ENCODE measurements at regions not wholly inside any gene's neighbourhood (a gene's known extent, or its start where the extent isn't known, plus 50 kb on each side); places are given as distances from the start of the nearest gene placed in this dataset.

- no peaks in the 10 kb centered on the region for H3K9me3 ChIP-seq (ENCODE audit: control insufficient read depth in 4 of 4, low read length in 3 of 4)
- no peaks in the 10 kb centered on the region for H3K27me3 ChIP-seq (ENCODE audit: control insufficient read depth in 4 of 4, insufficient read depth in 4 of 4, low read length in 3 of 4)
- no peak for TF ChIP-seq REST (IDR thresholded peaks at IDR 0.05)
- no peak for TF ChIP-seq TAF1 (conservative IDR thresholded peaks at IDR 0.05)
- TF ChIP-seq NR2F2 (IDR thresholded peaks at IDR 0.05) = no peak
- no peak for TF ChIP-seq RXRA (IDR thresholded peaks at IDR 0.05)
- TF ChIP-seq EGR1 (IDR thresholded peaks at IDR 0.05; ENCODE audit: low read depth in 2 of 2) = no peak
- TF ChIP-seq HNF4G (IDR thresholded peaks at IDR 0.05) = no peak
- no peak for TF ChIP-seq RAD21 (IDR thresholded peaks at IDR 0.05)
- TF ChIP-seq GABPA (IDR thresholded peaks at IDR 0.05 in 1 of 2, conservative IDR thresholded peaks at IDR 0.05 in 1 of 2) = no peak
- TF ChIP-seq JUND (IDR thresholded peaks at IDR 0.05) = no peak
- TF ChIP-seq YY1 (IDR thresholded peaks at IDR 0.05) = no peak
- no peak for TF ChIP-seq CTCF (IDR thresholded peaks at IDR 0.05; ENCODE audit: low read depth, low read length, missing input control)
- no peak for TF ChIP-seq FOXA1 (IDR thresholded peaks at IDR 0.05)
- no peak for TF ChIP-seq MAX (IDR thresholded peaks at IDR 0.05)
- 86% methylated on average over 20 of the region's 20 CpGs for WGBS
- no peak overlapping the region for H3K9ac ChIP-seq (ENCODE audit: low read depth in 1 of 2, low read length in 2 of 2)
- H3K4me1 ChIP-seq (ENCODE audit: control insufficient read depth in 4 of 4, insufficient read depth in 4 of 4, low read length in 3 of 4) = no peaks in the 10 kb centered on the region
- DNase-seq (ENCODE audit: low spot score) = no peak
- H3K4me3 ChIP-seq (ENCODE audit: low read depth in 1 of 3, low read length in 3 of 3) = no peak overlapping the region
- H3K36me3 ChIP-seq (ENCODE audit: control insufficient read depth in 4 of 4, insufficient read depth in 3 of 4, low read depth in 1 of 4, low read length in 3 of 4) = no peaks in the 10 kb centered on the region
- H3K27ac ChIP-seq (ENCODE audit: low read depth in 1 of 2, low read length in 2 of 2) = no peak overlapping the region
Observed at GRCh38 chr5:98576275-98576674, 197.2 kb upstream of the RGMB start.

GRCh38 chr5:98578438-98578837 is 195.0 kb upstream of the RGMB start:
- no peaks in the 10 kb centered on the region for H3K9me3 ChIP-seq (ENCODE audit: control insufficient read depth in 4 of 4, low read length in 3 of 4)
- WGBS = 49% methylated on average over 1 of the region's 1 CpG
- TF ChIP-seq FOXA1 (IDR thresholded peaks at IDR 0.05) (no peak), HNF4A (conservative IDR thresholded peaks at IDR 0.05) (no peak), YY1 (IDR thresholded peaks at IDR 0.05) (no peak), ATF3 (IDR thresholded peaks at IDR 0.05) (no peak), JUND (IDR thresholded peaks at IDR 0.05) (no peak), CTCF (IDR thresholded peaks at IDR 0.05; ENCODE audit: low read depth, low read length, missing input control) (no peak), REST (IDR thresholded peaks at IDR 0.05) (no peak), TAF1 (conservative IDR thresholded peaks at IDR 0.05) (no peak), RAD21 (IDR thresholded peaks at IDR 0.05) (no peak), ZBTB33 (IDR thresholded peaks at IDR 0.05) (no peak), SP1 (IDR thresholded peaks at IDR 0.05) (no peak), MAX (IDR thresholded peaks at IDR 0.05) (no peak), HNF4G (IDR thresholded peaks at IDR 0.05) (no peak), FOXA2 (IDR thresholded peaks at IDR 0.05) (no peak), RXRA (IDR thresholded peaks at IDR 0.05) (no peak), NR2F2 (IDR thresholded peaks at IDR 0.05) (no peak), EGR1 (IDR thresholded peaks at IDR 0.05; ENCODE audit: low read depth in 2 of 2) (no peak)
- H3K27ac ChIP-seq (ENCODE audit: low read depth in 1 of 2, low read length in 2 of 2) = no peak overlapping the region
- DNase-seq (ENCODE audit: low spot score) = no peak
- no peak overlapping the region for H3K4me3 ChIP-seq (ENCODE audit: low read depth in 1 of 3, low read length in 3 of 3)
- H3K4me1 ChIP-seq (ENCODE audit: control insufficient read depth in 4 of 4, insufficient read depth in 4 of 4, low read length in 3 of 4) = no peaks in the 10 kb centered on the region
- H3K36me3 ChIP-seq (ENCODE audit: control insufficient read depth in 4 of 4, insufficient read depth in 3 of 4, low read depth in 1 of 4, low read length in 3 of 4) = no peaks in the 10 kb centered on the region
- no peak overlapping the region for H3K9ac ChIP-seq (ENCODE audit: low read depth in 1 of 2, low read length in 2 of 2)
- no peaks in the 10 kb centered on the region for H3K27me3 ChIP-seq (ENCODE audit: control insufficient read depth in 4 of 4, insufficient read depth in 4 of 4, low read length in 3 of 4)

All from liver (tissue), 8 donors.